Fibroblast of skin of right biceps (primary cell): ENCODE measurements at regions not wholly inside any gene's neighbourhood (a gene's known extent, or its start where the extent isn't known, plus 50 kb on each side); places are given as distances from the start of the nearest gene placed in this dataset.
"Not testable (repeated sequence)": the region's sequence is repeated elsewhere in the genome, so short reads cannot be mapped to it uniquely, and the experiment has no call there.

Experiments
- DNase-seq: peaks from one replicate; pipeline ENCODE4 v3.0.0-alpha.2; 2013

DNA sequence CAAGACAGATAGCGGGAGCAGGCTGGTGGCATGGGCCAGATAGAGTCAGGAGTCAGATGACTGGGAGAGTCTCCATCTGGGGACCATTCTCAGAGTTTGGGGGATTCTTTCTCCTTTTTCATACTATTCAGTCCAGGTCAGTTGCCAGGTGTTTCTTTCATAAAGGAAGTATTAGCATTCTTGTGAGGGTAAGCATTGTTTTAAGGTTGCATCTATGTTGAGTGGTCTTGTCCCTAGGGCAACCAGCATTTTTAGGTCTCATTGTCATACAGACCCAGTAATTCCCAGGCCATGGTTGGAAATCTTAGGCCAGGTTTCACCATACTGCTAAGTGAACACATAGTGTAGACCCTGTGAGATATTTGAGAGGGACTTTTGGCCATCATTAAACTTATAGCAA lies 122.3 kb upstream of the POC5 start:
- no peak for DNase-seq

DNA sequence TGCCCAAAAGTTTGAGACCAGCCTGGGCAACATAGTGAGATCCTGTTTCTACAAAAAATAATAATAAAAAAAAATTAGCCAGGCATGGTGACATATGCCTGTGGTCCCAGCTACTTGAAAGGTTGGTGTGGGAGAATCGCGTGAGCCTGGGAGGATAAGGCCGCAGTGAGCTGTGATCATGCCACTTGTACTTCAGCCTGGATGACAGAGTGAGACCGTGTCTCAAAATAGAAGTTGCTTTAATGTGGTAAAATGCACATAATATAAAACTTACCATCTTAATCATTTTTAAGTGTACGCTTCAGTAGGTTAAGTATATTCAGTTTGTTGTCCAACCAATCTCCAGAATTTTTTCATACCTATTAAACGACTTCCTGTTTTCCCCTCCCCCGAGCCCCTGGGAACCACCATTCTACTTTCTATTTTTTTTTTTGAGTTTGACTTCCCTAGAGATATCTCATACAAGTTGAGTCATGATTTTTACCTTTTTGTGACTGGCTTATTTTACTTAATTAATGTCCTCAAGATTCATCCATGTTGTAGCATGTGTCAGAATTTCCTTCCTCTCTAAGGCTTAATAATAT lies 120.1 kb upstream of the POC5 start:
- DNase-seq = no peak

DNA sequence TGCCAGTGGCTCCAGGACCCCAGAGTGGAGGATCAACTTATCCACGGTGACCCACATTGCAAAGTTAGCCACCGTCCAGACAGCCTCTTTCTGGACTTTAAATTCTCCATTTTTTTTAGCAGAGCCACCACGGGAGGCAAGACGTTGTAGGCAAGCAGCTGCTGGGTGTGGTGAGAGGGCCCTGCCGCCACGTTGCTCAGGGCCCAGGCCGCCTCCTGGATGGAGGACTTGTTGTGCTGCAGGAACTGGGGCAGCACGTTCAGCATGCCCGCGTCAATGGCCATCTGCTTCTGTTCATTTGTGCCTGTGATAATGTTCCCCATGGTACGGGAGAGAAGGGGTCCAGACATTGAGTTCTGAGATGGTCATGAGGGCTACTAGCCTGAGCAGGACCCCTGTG lies 114.3 kb upstream of the POC5 start:
- DNase-seq = no peak

DNA sequence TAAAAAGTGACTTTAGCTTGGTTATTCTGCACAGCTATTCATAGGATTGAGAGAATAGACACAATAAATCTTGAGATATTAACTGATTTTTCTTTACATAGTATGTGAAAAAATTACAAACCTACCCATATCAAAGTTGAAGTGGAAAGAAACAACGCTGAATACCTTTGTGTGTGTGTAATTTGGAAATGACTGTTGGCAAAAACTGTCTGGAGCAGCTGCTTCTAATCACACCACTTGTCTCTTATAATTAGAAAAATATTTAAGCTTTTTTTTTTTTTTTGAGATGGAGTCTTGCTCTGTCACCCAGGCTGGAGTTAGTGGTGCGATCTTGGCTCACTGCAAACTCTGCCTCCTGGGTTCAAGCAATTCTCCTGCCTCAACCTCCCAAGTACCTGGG lies 110.8 kb upstream of the POC5 start:
- no peak for DNase-seq

DNA sequence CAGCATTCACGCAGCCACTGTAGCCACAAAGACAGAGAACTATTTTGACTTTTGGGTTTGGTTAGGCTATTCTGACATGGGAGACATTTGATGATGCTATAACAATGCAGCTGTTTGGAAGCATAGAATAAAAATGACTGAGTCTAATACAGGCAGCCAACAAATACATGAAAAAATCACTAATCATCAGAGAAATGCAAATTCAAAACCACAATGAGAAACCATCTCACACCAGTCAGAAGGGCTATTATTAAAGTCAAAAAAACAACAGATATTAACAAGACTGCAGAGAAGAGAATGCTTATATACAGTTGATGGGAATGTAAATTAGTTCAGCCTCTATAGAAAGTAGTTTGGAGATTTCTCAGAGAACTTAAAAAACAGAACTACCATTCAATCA lies 107.1 kb upstream of the POC5 start:
- DNase-seq = no peak

DNA sequence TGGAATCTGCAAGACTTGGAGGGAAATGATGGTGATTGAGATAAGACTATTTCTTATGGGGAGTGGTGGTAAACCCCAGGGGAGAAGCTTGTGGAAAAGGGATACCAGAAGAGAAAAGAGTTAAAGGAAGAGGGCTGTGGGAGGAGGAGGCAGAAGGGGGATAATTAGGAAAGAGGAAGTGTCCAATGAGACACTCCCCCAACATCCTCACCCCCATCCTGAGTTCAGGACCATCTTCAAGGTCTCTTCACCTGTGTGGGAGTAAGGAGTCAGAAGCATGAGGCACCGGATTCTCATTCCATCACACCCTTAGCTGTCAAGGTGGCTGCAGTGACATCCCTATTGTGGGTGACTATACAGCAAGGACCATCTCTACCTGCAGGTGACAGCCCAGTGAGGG lies 106.6 kb upstream of the POC5 start:
- no peak for DNase-seq

DNA sequence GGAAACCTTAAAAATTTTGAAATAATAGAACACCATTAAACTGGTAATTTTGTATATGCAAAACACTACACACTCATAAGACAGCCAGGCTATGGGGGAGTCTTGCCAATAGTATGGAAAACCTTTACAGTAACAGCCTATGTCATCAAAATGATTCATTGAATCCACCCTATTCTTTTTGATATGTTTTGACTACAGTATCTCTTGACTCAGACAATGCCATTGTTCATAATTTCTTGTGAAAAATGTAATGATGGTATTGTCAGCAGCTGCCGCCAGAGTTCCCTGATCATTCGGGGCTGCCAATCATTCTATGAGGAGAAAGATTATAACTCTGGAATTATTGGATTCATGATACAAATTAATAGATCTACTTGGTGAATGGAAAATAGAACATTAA lies 101.4 kb upstream of the POC5 start:
- DNase-seq = no peak

DNA sequence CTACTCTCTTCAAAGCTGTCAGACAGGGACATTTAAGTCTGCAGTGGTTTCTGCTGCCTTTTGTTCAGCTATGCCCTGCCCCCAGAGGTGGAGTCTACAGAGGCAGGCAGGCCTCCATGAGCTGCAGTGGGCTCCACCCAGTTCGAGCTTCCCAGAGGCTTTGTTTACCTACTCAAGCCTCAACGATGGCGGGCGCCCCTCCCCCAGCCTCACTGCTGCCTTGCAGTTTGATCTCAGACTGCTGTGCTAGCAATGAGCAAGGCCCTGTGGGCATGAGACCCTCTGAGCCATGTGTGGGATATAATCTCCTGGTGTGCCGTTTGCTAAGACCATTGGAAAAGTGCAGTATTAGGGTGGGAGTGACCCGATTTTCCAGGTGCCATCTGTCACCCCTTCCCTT lies 82.5 kb upstream of the POC5 start:
- DNase-seq = not testable (repeated sequence)

DNA sequence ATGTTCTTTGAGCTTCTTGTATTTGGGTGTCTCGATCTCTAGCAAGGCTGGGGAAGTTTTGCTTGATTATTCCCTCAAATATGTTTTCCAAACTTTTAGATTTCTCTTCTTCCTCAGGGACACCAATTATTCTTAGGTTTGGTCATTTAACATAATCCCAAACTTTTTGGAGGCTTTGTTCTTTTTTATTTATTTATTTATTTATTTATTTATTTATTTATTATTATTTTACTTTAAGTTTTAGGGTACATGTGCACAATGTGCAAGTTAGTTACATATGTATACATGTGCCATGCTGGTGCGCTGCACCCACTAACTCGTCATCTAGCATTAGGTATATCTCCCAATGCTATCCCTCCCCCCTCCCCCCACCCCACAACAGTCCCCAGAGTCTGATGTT lies 52.1 kb upstream of the POC5 start:
- DNase-seq = not testable (repeated sequence)
